ENCODE measurements at regions not wholly inside any gene's neighbourhood (a gene's known extent, or its start where the extent isn't known, plus 50 kb on each side); places are given as distances from the start of the nearest gene placed in this dataset.

DNA sequence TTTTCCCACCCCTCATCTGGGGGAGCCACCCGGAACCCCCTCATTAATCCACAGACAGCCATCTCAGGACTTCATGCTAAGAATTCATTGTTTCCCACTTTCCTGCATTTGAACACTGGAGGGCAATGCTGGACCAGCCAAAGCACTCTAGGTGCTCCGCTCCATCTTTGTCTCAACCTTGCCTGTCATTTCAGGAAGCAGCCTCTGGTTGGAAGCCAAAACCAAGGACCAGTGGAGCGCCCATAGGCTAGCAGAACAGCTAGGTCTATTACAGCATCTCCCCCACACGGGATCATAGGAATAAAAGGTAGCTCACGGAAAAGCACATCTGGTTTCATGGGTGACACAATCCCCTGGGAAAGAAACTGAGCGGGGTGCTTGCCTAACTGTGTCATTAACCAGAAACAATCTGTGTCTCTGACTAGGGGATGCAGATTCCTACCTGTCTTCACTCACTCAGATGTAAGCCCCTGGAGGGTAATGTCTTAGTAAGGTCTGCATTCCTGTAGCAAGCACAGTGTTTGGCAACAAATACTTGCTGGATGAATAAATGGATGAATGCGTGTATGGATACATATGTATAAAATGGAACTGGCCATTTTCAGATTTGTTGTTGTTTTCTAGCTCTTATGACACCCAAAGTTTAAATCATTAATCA is 197.0 kb downstream of the DAD1 start:
- Histone ChIP-seq H3K4me3 (ENCODE audit: control insufficient read depth in 2 of 3, extremely low read depth in 1 of 3, insufficient read depth in 2 of 3, low read depth in 1 of 3, low read length in 3 of 3) (no peak overlapping the region), H3K9me3 (ENCODE audit: control insufficient read depth, low read depth, low read length) (no peaks in the 10 kb centered on the region), H3K36me3 (ENCODE audit: control insufficient read depth in 2 of 2, extremely low read depth in 1 of 2, insufficient read depth in 2 of 2, low read length in 2 of 2) (no peaks in the 10 kb centered on the region), H3K27ac (ENCODE audit: control insufficient read depth, insufficient read depth, low read length) (no peak overlapping the region), H3K79me2 (ENCODE audit: control insufficient read depth, insufficient read depth, low read length) (no peaks in the 10 kb centered on the region), H3K9me1 (ENCODE audit: control insufficient read depth, extremely low read depth, insufficient read depth, low read length) (no peaks in the 10 kb centered on the region), H3K9ac (ENCODE audit: control insufficient read depth, extremely low read depth, insufficient read depth, low read length) (no peak overlapping the region), H2AFZ (ENCODE audit: control insufficient read depth, low read length) (no peak overlapping the region), H3K4me1 (ENCODE audit: control insufficient read depth, extremely low read depth, insufficient read depth, low read length) (peaks cover 22% of the 10 kb centered on the region), H3K27me3 (ENCODE audit: control insufficient read depth, extremely low read depth, insufficient read depth, low read length) (no peaks in the 10 kb centered on the region), H3K4me2 (ENCODE audit: control insufficient read depth, extremely low read depth, insufficient read depth, low read depth, low read length) (no peak overlapping the region), H4K20me1 (ENCODE audit: control insufficient read depth, extremely low read depth, insufficient read depth, low read length) (no peaks in the 10 kb centered on the region)
- peak; percentile 57 for FAIRE-seq
- no peak for DNase-seq (ENCODE audit: low read depth, low spot score)
- TF ChIP-seq, protein P1, sequence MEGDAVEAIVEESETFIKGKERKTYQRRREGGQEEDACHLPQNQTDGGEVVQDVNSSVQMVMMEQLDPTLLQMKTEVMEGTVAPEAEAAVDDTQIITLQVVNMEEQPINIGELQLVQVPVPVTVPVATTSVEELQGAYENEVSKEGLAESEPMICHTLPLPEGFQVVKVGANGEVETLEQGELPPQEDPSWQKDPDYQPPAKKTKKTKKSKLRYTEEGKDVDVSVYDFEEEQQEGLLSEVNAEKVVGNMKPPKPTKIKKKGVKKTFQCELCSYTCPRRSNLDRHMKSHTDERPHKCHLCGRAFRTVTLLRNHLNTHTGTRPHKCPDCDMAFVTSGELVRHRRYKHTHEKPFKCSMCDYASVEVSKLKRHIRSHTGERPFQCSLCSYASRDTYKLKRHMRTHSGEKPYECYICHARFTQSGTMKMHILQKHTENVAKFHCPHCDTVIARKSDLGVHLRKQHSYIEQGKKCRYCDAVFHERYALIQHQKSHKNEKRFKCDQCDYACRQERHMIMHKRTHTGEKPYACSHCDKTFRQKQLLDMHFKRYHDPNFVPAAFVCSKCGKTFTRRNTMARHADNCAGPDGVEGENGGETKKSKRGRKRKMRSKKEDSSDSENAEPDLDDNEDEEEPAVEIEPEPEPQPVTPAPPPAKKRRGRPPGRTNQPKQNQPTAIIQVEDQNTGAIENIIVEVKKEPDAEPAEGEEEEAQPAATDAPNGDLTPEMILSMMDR (optimal IDR thresholded peaks at IDR 0.05 in 1 of 3, IDR thresholded peaks at IDR 0.05 in 1 of 3, conservative IDR thresholded peaks at IDR 0.05 in 1 of 3; ENCODE audit: extremely low read depth in 1 of 3, insufficient read depth in 2 of 3, low read length in 3 of 3) = peak; percentile 59 to 85 (median 76)
- no peak for TF ChIP-seq EZH2 (IDR thresholded peaks at IDR 0.05; ENCODE audit: low read length)
- dilution Hi-C loops (cut with MboI; ENCODE audit: extremely low pct_ligation_motif_present, low sequenced_read_pairs) = no loop called here

DNA sequence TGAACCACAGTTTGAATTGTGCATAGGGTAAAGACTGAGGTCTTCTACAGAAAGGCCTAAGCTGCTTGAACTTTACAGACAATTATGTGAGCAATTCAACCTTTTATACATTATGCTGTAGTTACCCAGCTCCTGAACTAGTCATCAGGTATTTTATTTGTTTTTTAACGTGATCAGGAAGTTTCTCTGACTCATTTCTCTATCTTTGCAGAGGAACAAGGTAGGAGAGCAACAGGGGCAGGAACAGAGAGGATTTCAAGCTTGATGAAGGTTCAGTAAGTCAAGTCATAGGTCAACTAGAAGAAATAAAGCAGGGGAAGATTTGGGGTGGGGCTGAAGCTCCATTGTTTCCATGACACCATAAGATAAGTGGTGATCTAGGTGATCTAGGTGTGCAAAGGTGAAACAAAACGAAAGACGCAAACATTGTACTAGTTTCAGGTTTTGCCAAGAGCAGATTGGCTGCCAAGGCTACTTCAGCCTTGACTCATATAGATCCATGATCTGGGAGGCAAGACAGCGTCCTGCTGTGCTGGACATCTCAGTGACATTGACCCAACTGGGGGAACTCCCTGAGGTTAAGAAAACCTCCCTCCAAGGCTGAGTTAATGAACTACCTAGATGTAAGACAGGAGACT is 198.1 kb downstream of the DAD1 start:
- no peak overlapping the region for H2AFZ ChIP-seq (ENCODE audit: control insufficient read depth, low read length)
- no peaks in the 10 kb centered on the region for H3K27me3 ChIP-seq (ENCODE audit: control insufficient read depth, extremely low read depth, insufficient read depth, low read length)
- H3K9me3 ChIP-seq (ENCODE audit: control insufficient read depth, low read depth, low read length) = no peaks in the 10 kb centered on the region
- H4K20me1 ChIP-seq (ENCODE audit: control insufficient read depth, extremely low read depth, insufficient read depth, low read length) = no peaks in the 10 kb centered on the region
- H3K4me2 ChIP-seq (ENCODE audit: control insufficient read depth, extremely low read depth, insufficient read depth, low read depth, low read length) = peak overlapping the region; percentile 6
- no peak for TF ChIP-seq EZH2 (IDR thresholded peaks at IDR 0.05; ENCODE audit: low read length)
- TF ChIP-seq, protein P1 (optimal IDR thresholded peaks at IDR 0.05 in 1 of 3, IDR thresholded peaks at IDR 0.05 in 1 of 3, conservative IDR thresholded peaks at IDR 0.05 in 1 of 3; ENCODE audit: extremely low read depth in 1 of 3, insufficient read depth in 2 of 3, low read length in 3 of 3) = no peak
- no peak overlapping the region for H3K9ac ChIP-seq (ENCODE audit: control insufficient read depth, extremely low read depth, insufficient read depth, low read length)
- H3K79me2 ChIP-seq (ENCODE audit: control insufficient read depth, insufficient read depth, low read length) = no peaks in the 10 kb centered on the region
- no peaks in the 10 kb centered on the region for H3K9me1 ChIP-seq (ENCODE audit: control insufficient read depth, extremely low read depth, insufficient read depth, low read length)
- DNase-seq (ENCODE audit: low read depth, low spot score) (peak; percentile 21), FAIRE-seq (no peak)
- H3K4me1 ChIP-seq (ENCODE audit: control insufficient read depth, extremely low read depth, insufficient read depth, low read length) = peaks cover 22% of the 10 kb centered on the region
- no peak overlapping the region for H3K4me3 ChIP-seq (ENCODE audit: control insufficient read depth in 2 of 3, extremely low read depth in 1 of 3, insufficient read depth in 2 of 3, low read depth in 1 of 3, low read length in 3 of 3)
- no peak overlapping the region for H3K27ac ChIP-seq (ENCODE audit: control insufficient read depth, insufficient read depth, low read length)
- dilution Hi-C loops (cut with MboI; ENCODE audit: extremely low pct_ligation_motif_present, low sequenced_read_pairs) = no loop called here
- no peaks in the 10 kb centered on the region for H3K36me3 ChIP-seq (ENCODE audit: control insufficient read depth in 2 of 2, extremely low read depth in 1 of 2, insufficient read depth in 2 of 2, low read length in 2 of 2)
